AG04450 (cell line): ENCODE measurements at regions not wholly inside any gene's neighbourhood (a gene's known extent, or its start where the extent isn't known, plus 50 kb on each side); places are given as distances from the start of the nearest gene placed in this dataset.

ENCODE experiments used
- CTCF ChIA-PET: fragments of 300-600, 350-600 bp; formaldehyde crosslinking; extraction: SDS; loops from one replicate; lab custom pipeline; 2022; ENCODE audit warnings: antibody characterized with exemption, inconsistent platforms; lab: Charles Lee
- POLR2A ChIA-PET: fragments of 350-600 bp; formaldehyde crosslinking; extraction: SDS; loops from one replicate; lab custom pipeline; 2021; ENCODE audit warnings: antibody characterized with exemption, inconsistent platforms; lab: Yijun Ruan, JAX
- DNase-seq: peaks from one replicate; pipeline ENCODE4 v3.0.0-alpha.2; 2011; ENCODE audit warnings: low read depth, low spot score
- H3K27ac ChIP-seq: one replicate; pipeline ENCODE4 v1.5.1; 2012; ENCODE audit warnings: low read depth, low read length, control low read depth
- H3K27me3 ChIP-seq: one replicate; pipeline ENCODE4 v1.6.0; 2012; ENCODE audit warnings: low read length; ENCODE audit not compliant: control insufficient read depth, insufficient read depth
- H3K4me3 ChIP-seq: 2 replicates; pipeline ENCODE4 v1.5.1; 2011; ENCODE audit warnings: mild to moderate bottlenecking, low read depth, low read length, control low read depth
- H3K9me3 ChIP-seq: 2 replicates; pipeline ENCODE4 v1.5.1; 2012; ENCODE audit warnings: low read length; ENCODE audit not compliant: control insufficient read depth, insufficient read depth
- CTCF ChIP-seq: IDR thresholded peaks from 2 replicates; pipeline ENCODE4 v1.5.1; 2011; ENCODE audit warnings: low read depth, low read length, control low read depth, inconsistent platforms

- no peaks in the 10 kb centered on the region for H3K27me3 ChIP-seq
- H3K9me3 ChIP-seq: no peaks in the 10 kb centered on the region
- no peak for TF ChIP-seq CTCF
- H3K4me3 ChIP-seq: no peak overlapping the region
- ChIA-PET POLR2A (no interaction called here), CTCF (interaction anchor here (0.6 to 2.8 kb wide), 4 partner anchors 10 to 1000 kb away, joined by 3 to 10 read pairs (median 4); no protein-coding TSS in a partner anchor)
- no peak for DNase-seq
- H3K27ac ChIP-seq: no peak overlapping the region
Observed at GRCh38 chr4:163768014-163768413, 273.5 kb downstream of the TMA16 start.

- ChIA-PET CTCF (no interaction called here), POLR2A (no interaction called here)
- no peaks in the 10 kb centered on the region for H3K9me3 ChIP-seq
- TF ChIP-seq CTCF: no peak
- H3K4me3 ChIP-seq: no peak overlapping the region
- no peak overlapping the region for H3K27ac ChIP-seq
- DNase-seq: no peak
- H3K27me3 ChIP-seq: no peaks in the 10 kb centered on the region
Observed at GRCh38 chr4:163772238-163772637, 277.7 kb downstream of the TMA16 start.

GRCh38 chr4:163773940-163774339, 279.4 kb downstream of the TMA16 start:
- POLR2A ChIA-PET: no interaction called here
- H3K27me3 ChIP-seq: no peaks in the 10 kb centered on the region
- TF ChIP-seq CTCF: no peak
- H3K27ac ChIP-seq: no peak overlapping the region
- H3K9me3 ChIP-seq: no peaks in the 10 kb centered on the region
- DNase-seq: no peak
- H3K4me3 ChIP-seq: no peak overlapping the region
- CTCF ChIA-PET: no interaction called here

- Histone ChIP-seq H3K27ac (no peak overlapping the region), H3K9me3 (no peaks in the 10 kb centered on the region), H3K27me3 (no peaks in the 10 kb centered on the region), H3K4me3 (no peak overlapping the region)
- no peak for DNase-seq
- ChIA-PET CTCF (no interaction called here), POLR2A (no interaction called here)
- TF ChIP-seq CTCF: no peak
Observed at GRCh38 chr4:163776957-163777356, 282.5 kb downstream of the TMA16 start.

GRCh38 chr4:163781726-163782125, 287.2 kb downstream of the TMA16 start:
- Histone ChIP-seq H3K27ac (no peak overlapping the region), H3K27me3 (no peaks in the 10 kb centered on the region), H3K4me3 (no peak overlapping the region), H3K9me3 (no peaks in the 10 kb centered on the region)
- ChIA-PET CTCF (interaction anchor here (0.6 to 1.3 kb wide), 2 partner anchors 210 to 226 kb away, joined by 4 read pairs; no protein-coding TSS in a partner anchor), POLR2A (no interaction called here)
- DNase-seq: no peak
- TF ChIP-seq CTCF: no peak
